Astrocyte of the spinal cord (primary cell): ENCODE measurements at regions not wholly inside any gene's neighbourhood (a gene's known extent, or its start where the extent isn't known, plus 50 kb on each side); places are given as distances from the start of the nearest gene placed in this dataset.

ENCODE experiments used
- DNase-seq: peaks from one replicate; pipeline ENCODE4 v3.0.0; 2011; ENCODE audit warnings: low read depth, low spot score
- H3K4me3 ChIP-seq: 2 replicates; pipeline ENCODE4 v1.5.1; 2011; ENCODE audit warnings: low read depth, mild to moderate bottlenecking, low read length, moderate library complexity
- CTCF ChIP-seq: IDR thresholded peaks from 2 replicates; pipeline ENCODE4 v1.5.1; 2012; ENCODE audit warnings: low read depth, mild to moderate bottlenecking, low read length, inconsistent platforms
- in situ Hi-C: cut with HindIII; loops from 2 replicates; pipeline ENCODE4 v1.10.0; 2017; ENCODE audit warnings: low sequenced_read_pairs

- DNase-seq = no peak
- no peak for TF ChIP-seq CTCF
- in situ Hi-C loops = no loop called here
- no peak overlapping the region for H3K4me3 ChIP-seq
Observed at GRCh38 chr14:85813040-85813439, 283.1 kb downstream of the FLRT2 start.

GRCh38 chr14:85811340-85811739 is 281.4 kb downstream of the FLRT2 start:
- TF ChIP-seq CTCF = no peak

GRCh38 chr14:85799668-85800067 is 269.7 kb downstream of the FLRT2 start:
- no peak for DNase-seq
- in situ Hi-C loops = no loop called here
- no peak for TF ChIP-seq CTCF
- no peak overlapping the region for H3K4me3 ChIP-seq

More at GRCh38 chr14:85811340-85811739, 281.4 kb downstream of the FLRT2 start:
- DNase-seq = no peak
- H3K4me3 ChIP-seq = no peak overlapping the region
- in situ Hi-C loops = no loop called here

- no peak overlapping the region for H3K4me3 ChIP-seq
- no peak for TF ChIP-seq CTCF
- in situ Hi-C loops = no loop called here
- no peak for DNase-seq
Observed at GRCh38 chr14:85798856-85799255, 268.9 kb downstream of the FLRT2 start.

GRCh38 chr14:85793533-85793932 is 263.6 kb downstream of the FLRT2 start:
- no peak for DNase-seq
- H3K4me3 ChIP-seq = no peak overlapping the region
- no peak for TF ChIP-seq CTCF
- in situ Hi-C loops = no loop called here

- no peak for TF ChIP-seq CTCF
- DNase-seq = no peak
- no peak overlapping the region for H3K4me3 ChIP-seq
- in situ Hi-C loops = no loop called here
Observed at GRCh38 chr14:85789506-85789905, 259.6 kb downstream of the FLRT2 start.
